HL-60 (cell line): ENCODE measurements at regions not wholly inside any gene's neighbourhood (a gene's known extent, or its start where the extent isn't known, plus 50 kb on each side); places are given as distances from the start of the nearest gene placed in this dataset.

Source experiments
- DNase-seq, 2 experiments: peaks; one replicate each; pipeline ENCODE4 v3.0.0-alpha.2; 2010 to 2020; ENCODE audit warnings: low read depth in 1 of 2, low spot score in 1 of 2
- H3K27ac ChIP-seq: fragments of 250-450 bp; sonication (Bioruptor Pico); replicated peaks from 2 replicates; pipeline ENCODE4 v1.5.1; 2020; ENCODE audit warnings: mild to moderate bottlenecking, moderate library complexity
- H3K27me3 ChIP-seq: fragments of 250-450 bp; sonication (Bioruptor Pico); 2 replicates; pipeline ENCODE4 v1.5.1; 2021; ENCODE audit warnings: mild to moderate bottlenecking, moderate library complexity; ENCODE audit not compliant: insufficient read depth, poor library complexity, severe bottlenecking
- H3K4me3 ChIP-seq: replicated peaks from 2 replicates; pipeline ENCODE4 v1.5.1; 2011; ENCODE audit warnings: mild to moderate bottlenecking, control low read depth, low read length; ENCODE audit not compliant: insufficient read depth
- CTCF ChIP-seq: IDR thresholded peaks from one replicate; pipeline ENCODE4 v1.5.1; 2011; ENCODE audit warnings: low read length, control low read depth, inconsistent platforms; ENCODE audit not compliant: insufficient read depth
- GABPA ChIP-seq: IDR thresholded peaks from 2 replicates; pipeline ENCODE4 v1.6.1; 2012; ENCODE audit warnings: low read depth
- POLR2AphosphoS5 ChIP-seq: IDR thresholded peaks from 2 replicates; pipeline ENCODE4 v1.6.1; 2012; ENCODE audit warnings: low read depth
- REST ChIP-seq: IDR thresholded peaks from 2 replicates; pipeline ENCODE4 v1.6.1; 2012; ENCODE audit warnings: low read depth; ENCODE audit not compliant: insufficient replicate concordance
- SPI1 ChIP-seq: IDR thresholded peaks from 2 replicates; pipeline ENCODE4 v1.6.1; 2012; ENCODE audit warnings: low read depth, mild to moderate bottlenecking, borderline replicate concordance

- no peaks in the 10 kb centered on the region for H3K27me3 ChIP-seq
- TF ChIP-seq REST = no peak
- TF ChIP-seq POLR2AphosphoS5 = no peak
- TF ChIP-seq GABPA = no peak
- no peak for TF ChIP-seq SPI1
- TF ChIP-seq CTCF = no peak
- no peak for DNase-seq
- H3K4me3 ChIP-seq = no peak overlapping the region
- no peak overlapping the region for H3K27ac ChIP-seq
Measured at GRCh38 chr14:62006116-62006731, 244.0 kb downstream of the SNAPC1 start.

- TF ChIP-seq REST = no peak
- TF ChIP-seq GABPA = no peak
- TF ChIP-seq CTCF = no peak
- TF ChIP-seq POLR2AphosphoS5 = no peak
- TF ChIP-seq SPI1 = no peak
- Histone ChIP-seq H3K27ac (no peak overlapping the region), H3K27me3 (no peaks in the 10 kb centered on the region), H3K4me3 (no peak overlapping the region)
- DNase-seq = no peak
Measured at GRCh38 chr14:62015243-62015642, 253.0 kb downstream of the SNAPC1 start.

- DNase-seq = no peak
- no peak overlapping the region for H3K27ac ChIP-seq
- H3K4me3 ChIP-seq = no peak overlapping the region
- TF ChIP-seq REST (no peak), CTCF (no peak), POLR2AphosphoS5 (no peak), SPI1 (no peak), GABPA (no peak)
- H3K27me3 ChIP-seq = no peaks in the 10 kb centered on the region
Measured at GRCh38 chr14:62015945-62016344, 253.7 kb downstream of the SNAPC1 start.
